ENCODE measurements at regions not wholly inside any gene's neighbourhood (a gene's known extent, or its start where the extent isn't known, plus 50 kb on each side); places are given as distances from the start of the nearest gene placed in this dataset.

GRCh38 chr10:108567899-108568752 lies 1355.2 kb downstream of the XPNPEP1 start:
- H4K20me1 ChIP-seq (ENCODE audit: control insufficient read depth, insufficient read depth, low read length, poor library complexity, severe bottlenecking) = no peaks in the 10 kb centered on the region
- TF ChIP-seq, protein P1, sequence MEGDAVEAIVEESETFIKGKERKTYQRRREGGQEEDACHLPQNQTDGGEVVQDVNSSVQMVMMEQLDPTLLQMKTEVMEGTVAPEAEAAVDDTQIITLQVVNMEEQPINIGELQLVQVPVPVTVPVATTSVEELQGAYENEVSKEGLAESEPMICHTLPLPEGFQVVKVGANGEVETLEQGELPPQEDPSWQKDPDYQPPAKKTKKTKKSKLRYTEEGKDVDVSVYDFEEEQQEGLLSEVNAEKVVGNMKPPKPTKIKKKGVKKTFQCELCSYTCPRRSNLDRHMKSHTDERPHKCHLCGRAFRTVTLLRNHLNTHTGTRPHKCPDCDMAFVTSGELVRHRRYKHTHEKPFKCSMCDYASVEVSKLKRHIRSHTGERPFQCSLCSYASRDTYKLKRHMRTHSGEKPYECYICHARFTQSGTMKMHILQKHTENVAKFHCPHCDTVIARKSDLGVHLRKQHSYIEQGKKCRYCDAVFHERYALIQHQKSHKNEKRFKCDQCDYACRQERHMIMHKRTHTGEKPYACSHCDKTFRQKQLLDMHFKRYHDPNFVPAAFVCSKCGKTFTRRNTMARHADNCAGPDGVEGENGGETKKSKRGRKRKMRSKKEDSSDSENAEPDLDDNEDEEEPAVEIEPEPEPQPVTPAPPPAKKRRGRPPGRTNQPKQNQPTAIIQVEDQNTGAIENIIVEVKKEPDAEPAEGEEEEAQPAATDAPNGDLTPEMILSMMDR (IDR thresholded peaks at IDR 0.05) = no peak
- no peak for TF ChIP-seq EZH2 (IDR thresholded peaks at IDR 0.05; ENCODE audit: borderline replicate concordance, insufficient read depth, low read depth, low read length, poor library complexity, severe bottlenecking)
- CTCF ChIA-PET = no interaction called here
- no peaks in the 10 kb centered on the region for H3K9me3 Mint-ChIP-seq (ENCODE audit: insufficient read depth)
- intact Hi-C loops (cut with micrococcal nuclease) = no loop called here
- H3K4me3 Mint-ChIP-seq = no peak overlapping the region
- H3K9ac ChIP-seq (ENCODE audit: low read length) = no peak overlapping the region
- H3K4me1 Mint-ChIP-seq = peaks cover 3% of the 10 kb centered on the region
- no peaks in the 10 kb centered on the region for H3K27me3 ChIP-seq (replicated peaks in 1 of 4; ENCODE audit: control extremely low read depth in 1 of 4, control insufficient read depth in 3 of 4, insufficient read depth in 4 of 4, low read length in 3 of 4)
- no peak for ATAC-seq (ENCODE audit: low read depth)
- H2AFZ ChIP-seq (ENCODE audit: insufficient read depth, low read depth, low read length, poor library complexity, severe bottlenecking) = no peak overlapping the region
- no peak for DNase-seq
- H3K9me3 ChIP-seq (ENCODE audit: control extremely low read depth in 1 of 3, control insufficient read depth in 2 of 3, insufficient read depth in 1 of 3, low read length in 2 of 3) = peaks cover 0 to 11% (median 0%) of the 10 kb centered on the region in 3 donors
- H3K4me3 ChIP-seq (ENCODE audit: control extremely low read depth in 1 of 5, extremely low read depth in 1 of 5, insufficient read depth in 1 of 5, low read depth in 2 of 5, low read length in 4 of 5) = no peak overlapping the region
- H3K4me1 ChIP-seq (ENCODE audit: control insufficient read depth in 2 of 2, insufficient read depth in 2 of 2, low read length in 2 of 2) = no peaks in the 10 kb centered on the region
- H3K4me2 ChIP-seq (replicated peaks; ENCODE audit: low read depth, low read length, poor library complexity, severe bottlenecking) = no peak overlapping the region
- 25% methylated on average over 2 of the region's 5 CpGs for WGBS (ENCODE audit: insufficient coverage)
- no peaks in the 10 kb centered on the region for H3K36me3 ChIP-seq (replicated peaks in 1 of 2; ENCODE audit: control extremely low read depth in 1 of 2, control insufficient read depth in 1 of 2, extremely low read depth in 1 of 2, insufficient read depth in 2 of 2, low read length in 1 of 2)
- POLR2A ChIA-PET = no interaction called here
- H3K79me2 ChIP-seq (ENCODE audit: control insufficient read depth, insufficient read depth, low read length) = no peaks in the 10 kb centered on the region
- H3K27me3 Mint-ChIP-seq = no peaks in the 10 kb centered on the region
- H3K27ac ChIP-seq (ENCODE audit: low read length in 2 of 2) = no peak overlapping the region
- no peak overlapping the region for H3K27ac Mint-ChIP-seq

GRCh38 chr10:108566316-108567107 lies 1356.8 kb downstream of the XPNPEP1 start:
- H2AFZ ChIP-seq (ENCODE audit: insufficient read depth, low read depth, low read length, poor library complexity, severe bottlenecking) = no peak overlapping the region
- Mint-ChIP-seq H3K27ac (no peak overlapping the region), H3K27me3 (no peaks in the 10 kb centered on the region), H3K4me1 (peaks cover 3% of the 10 kb centered on the region), H3K4me3 (no peak overlapping the region), H3K9me3 (ENCODE audit: insufficient read depth) (no peaks in the 10 kb centered on the region)
- H3K4me3 ChIP-seq (ENCODE audit: control extremely low read depth in 1 of 5, extremely low read depth in 1 of 5, insufficient read depth in 1 of 5, low read depth in 2 of 5, low read length in 4 of 5) = no peak overlapping the region
- H3K9me3 ChIP-seq (ENCODE audit: control extremely low read depth in 1 of 3, control insufficient read depth in 2 of 3, insufficient read depth in 1 of 3, low read length in 2 of 3) = peaks cover 0 to 11% (median 0%) of the 10 kb centered on the region in 3 donors
- H3K79me2 ChIP-seq (ENCODE audit: control insufficient read depth, insufficient read depth, low read length) = no peaks in the 10 kb centered on the region
- H3K27ac ChIP-seq (ENCODE audit: low read length in 2 of 2) = no peak overlapping the region
- no peak overlapping the region for H3K4me2 ChIP-seq (replicated peaks; ENCODE audit: low read depth, low read length, poor library complexity, severe bottlenecking)
- DNase-seq (no peak), ATAC-seq (ENCODE audit: low read depth) (no peak)
- H4K20me1 ChIP-seq (ENCODE audit: control insufficient read depth, insufficient read depth, low read length, poor library complexity, severe bottlenecking) = no peaks in the 10 kb centered on the region
- no peak overlapping the region for H3K9ac ChIP-seq (ENCODE audit: low read length)
- TF ChIP-seq EZH2 (IDR thresholded peaks at IDR 0.05; ENCODE audit: borderline replicate concordance, insufficient read depth, low read depth, low read length, poor library complexity, severe bottlenecking) = no peak
- TF ChIP-seq, protein P1 (IDR thresholded peaks at IDR 0.05) = no peak
- CTCF ChIA-PET = interaction anchor here (0.6 kb wide), 1 partner anchor 447 kb away, joined by 5 read pairs; no protein-coding TSS in a partner anchor
- WGBS (ENCODE audit: insufficient coverage) = 96% methylated on average over 33 of the region's 33 CpGs
- intact Hi-C loops (cut with micrococcal nuclease) = no loop called here
- no peaks in the 10 kb centered on the region for H3K4me1 ChIP-seq (ENCODE audit: control insufficient read depth in 2 of 2, insufficient read depth in 2 of 2, low read length in 2 of 2)
- H3K27me3 ChIP-seq (replicated peaks in 1 of 4; ENCODE audit: control extremely low read depth in 1 of 4, control insufficient read depth in 3 of 4, insufficient read depth in 4 of 4, low read length in 3 of 4) = no peaks in the 10 kb centered on the region
- POLR2A ChIA-PET = no interaction called here
- H3K36me3 ChIP-seq (replicated peaks in 1 of 2; ENCODE audit: control extremely low read depth in 1 of 2, control insufficient read depth in 1 of 2, extremely low read depth in 1 of 2, insufficient read depth in 2 of 2, low read length in 1 of 2) = no peaks in the 10 kb centered on the region

Measured in B cell (primary cell).